Activated CD4-positive, CD25-positive, alpha-beta regulatory T cell (primary cell): ENCODE measurements at regions not wholly inside any gene's neighbourhood (a gene's known extent, or its start where the extent isn't known, plus 50 kb on each side); places are given as distances from the start of the nearest gene placed in this dataset.
"Not testable (repeated sequence)": the region's sequence is repeated elsewhere in the genome, so short reads cannot be mapped to it uniquely, and the experiment has no call there.

ENCODE experiments used
- DNase-seq, 4 experiments: peaks; one replicate each; lab custom pipeline; 2025; lab: John Stamatoyannopoulos, UW

DNA sequence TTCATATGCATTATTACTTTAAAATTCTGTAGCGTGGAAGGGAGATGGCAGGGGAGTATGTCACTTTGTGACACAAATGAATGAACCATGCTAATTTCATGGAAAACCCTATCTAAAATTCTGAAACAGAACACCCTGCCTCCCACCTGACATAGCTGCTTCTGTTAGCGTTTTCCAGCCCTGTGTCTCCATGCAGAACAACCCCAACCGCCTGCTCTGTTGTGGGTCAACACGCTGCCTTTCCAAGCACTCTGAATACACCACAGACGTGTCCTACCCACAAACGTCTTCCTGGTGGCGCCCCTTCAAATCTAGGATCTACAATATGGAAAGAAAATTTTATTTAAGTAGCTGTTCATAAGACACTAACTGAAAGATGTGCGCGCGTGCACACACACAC, 238.6 kb downstream of the TRIML1 start:
- no peak for DNase-seq

DNA sequence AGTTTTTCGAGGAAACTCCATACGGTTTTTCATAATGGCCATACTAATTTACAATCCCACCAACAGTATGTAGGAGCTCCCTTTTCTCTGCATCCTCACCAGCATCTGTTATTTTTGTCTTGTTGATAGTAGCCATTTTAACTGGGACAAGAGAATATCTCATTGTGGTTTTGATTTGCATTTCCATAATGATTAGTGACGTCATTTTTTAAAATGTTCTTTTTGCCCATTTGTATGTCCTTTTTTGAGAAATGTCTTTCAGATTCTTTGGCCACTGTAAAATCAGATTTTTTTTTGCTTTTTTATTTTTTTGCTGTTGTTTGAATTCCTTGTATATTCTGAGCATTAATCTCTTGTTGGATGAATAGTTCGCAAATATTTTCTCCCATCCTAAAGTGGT, 243.9 kb downstream of the TRIML1 start:
- no peak for DNase-seq

DNA sequence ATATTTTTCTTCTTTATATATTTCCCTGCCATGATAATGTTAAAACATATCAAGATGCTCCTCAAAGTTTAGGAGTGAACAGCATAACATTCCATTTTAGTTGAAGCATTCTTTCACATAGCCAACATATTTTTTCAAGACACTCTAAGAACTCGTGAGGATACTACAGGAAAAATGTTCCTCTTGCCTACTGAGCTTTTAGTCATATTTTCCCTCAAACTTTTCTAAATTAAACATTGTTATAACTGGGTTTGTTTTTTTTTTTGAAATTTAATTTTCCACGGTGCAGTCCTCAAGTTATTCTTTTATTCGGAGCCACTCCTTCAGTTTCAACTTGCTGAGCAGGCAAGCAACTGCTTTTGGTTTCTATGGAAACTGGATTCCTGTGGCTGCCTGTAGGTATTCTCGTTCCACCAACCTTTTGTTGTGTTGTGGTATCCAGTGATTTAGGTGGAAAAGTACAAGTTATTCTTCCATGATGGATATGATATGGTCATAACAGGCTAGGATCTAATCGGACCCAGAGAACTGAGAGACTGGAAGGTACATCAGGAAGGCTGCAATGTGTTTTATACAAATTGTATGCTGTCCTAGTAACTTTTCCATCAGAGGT, 248.0 kb downstream of the TRIML1 start:
- no peak for DNase-seq

DNA sequence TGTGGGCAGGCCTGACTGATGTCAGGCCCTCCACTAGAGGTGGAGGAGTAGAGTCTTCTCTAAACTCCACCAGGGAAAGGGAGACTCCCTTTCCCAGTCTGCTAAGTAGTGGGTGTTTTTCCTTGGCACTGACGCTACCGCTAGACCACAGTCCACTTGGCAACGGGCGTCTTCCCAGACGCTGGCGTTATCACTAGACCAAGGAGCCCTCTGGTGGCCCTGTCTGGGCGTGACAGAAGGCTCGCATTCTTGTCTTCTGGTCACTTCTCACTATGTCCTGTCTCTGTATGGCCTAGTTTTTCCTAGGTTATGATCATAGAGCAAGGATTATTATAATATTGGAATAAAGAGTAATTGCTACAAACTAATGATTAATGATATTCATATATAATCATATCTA, 252.1 kb downstream of the TRIML1 start:
- not testable (repeated sequence) for DNase-seq

DNA sequence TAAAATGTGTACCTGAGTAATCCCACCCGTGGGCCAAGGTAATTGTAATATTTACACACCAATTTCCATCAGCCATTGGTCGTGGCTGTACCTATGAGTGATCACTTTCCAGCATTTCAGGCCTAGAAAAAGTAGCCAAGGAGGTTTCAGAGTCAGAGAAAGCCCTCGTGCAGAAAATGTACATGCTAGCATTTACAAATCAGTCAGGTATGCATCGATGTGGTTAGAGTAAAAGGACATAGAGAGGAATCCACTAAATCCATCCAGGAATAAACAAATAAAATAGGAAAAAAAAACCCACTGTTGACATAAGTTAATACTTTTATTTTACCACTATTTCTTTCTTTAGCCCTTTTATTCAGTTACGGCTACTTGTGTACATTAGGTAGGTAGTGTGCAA, 256.8 kb downstream of the TRIML1 start:
- no peak for DNase-seq

DNA sequence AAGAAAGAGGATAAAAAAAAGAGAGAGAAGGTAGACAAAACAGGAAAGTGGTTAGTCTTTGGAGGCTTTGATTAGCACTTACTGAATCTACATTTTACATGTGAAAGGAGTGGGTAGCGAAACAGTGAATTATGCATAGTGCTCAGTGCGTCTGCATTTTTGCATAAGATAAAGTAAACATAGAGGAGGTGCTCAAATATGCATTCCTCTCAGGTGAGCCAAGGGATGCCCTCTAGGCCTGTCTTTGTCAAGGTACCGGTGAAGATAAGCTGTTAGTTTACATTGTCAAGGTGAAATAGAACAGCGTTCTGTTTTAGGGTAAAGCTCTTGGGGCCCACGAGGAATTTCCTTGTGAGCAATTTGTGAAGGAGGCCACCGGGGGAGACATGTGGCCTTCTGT, 260.6 kb downstream of the TRIML1 start:
- DNase-seq = no peak

DNA sequence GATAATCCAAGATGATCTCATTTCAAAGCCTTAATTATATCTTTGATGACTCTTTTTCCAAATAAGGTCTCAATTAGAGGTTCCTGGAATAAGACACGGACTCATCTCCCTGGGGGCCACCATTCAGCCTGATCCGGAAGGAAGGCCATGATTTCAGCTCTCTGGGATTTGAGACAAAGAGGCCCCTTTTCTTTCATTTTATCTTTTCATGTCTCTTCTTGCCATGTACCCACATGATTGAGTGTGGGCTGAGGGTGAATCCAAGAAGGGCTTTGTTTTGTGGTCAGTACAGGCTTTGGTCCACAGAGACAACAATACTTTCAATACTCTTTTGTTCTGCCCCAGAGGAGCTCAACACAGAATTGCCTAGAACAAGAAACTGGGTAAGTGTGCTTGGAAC, 261.2 kb downstream of the TRIML1 start:
- no peak for DNase-seq

DNA sequence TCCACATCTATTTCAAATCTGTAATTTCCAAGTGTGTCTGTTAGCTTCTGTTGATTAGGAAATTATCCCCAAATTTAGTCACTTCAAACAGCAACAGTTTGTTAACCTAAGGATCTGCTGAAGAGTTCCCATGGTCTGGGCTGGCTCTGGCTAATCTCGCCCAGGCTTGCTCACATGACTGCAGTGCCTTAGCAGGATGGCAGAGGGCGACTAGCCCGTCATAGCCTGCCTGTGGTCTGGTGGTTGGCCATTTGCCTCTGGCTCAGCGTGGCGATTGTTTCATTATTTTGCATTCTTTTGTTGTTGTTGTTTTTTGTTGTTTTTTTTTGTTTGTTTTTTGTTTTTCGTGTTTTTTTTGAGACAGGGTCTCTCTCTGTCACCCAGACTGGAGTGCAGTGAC, 264.0 kb downstream of the TRIML1 start:
- DNase-seq = no peak

DNA sequence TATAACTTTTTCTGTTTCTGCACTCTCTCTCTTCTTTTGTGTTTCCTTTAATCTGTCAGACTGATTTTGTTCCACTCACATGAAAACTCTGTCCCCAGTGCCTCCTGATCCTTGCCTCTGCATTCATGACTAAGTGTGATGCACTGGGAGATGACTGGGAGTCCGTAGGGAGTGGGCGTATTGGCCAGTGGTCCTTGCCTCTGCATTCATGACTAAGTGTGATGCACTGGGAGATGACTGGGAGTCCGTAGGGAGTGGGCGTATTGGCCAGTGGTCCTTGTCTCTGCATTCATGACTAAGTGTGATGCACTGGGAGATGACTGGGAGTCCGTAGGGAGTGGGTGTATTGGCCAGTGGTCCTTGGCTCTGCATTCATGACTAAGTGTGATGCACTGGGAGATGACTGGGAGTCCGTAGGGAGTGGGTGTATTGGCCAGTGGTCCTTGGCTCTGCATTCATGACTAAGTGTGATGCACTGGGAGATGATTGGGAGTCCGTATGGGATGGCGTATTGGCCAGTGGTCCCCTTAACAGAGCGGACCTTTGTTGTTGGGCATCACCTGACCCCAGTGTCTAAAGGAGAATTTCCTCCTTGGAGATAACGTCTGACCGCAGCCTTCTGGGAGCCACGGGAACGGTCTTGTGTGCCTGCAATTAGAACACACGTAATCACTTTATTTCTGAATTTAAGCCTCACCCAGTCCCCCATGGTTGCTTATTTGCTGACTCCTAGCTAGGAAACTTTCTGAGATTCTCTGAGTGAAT, 266.0 kb downstream of the TRIML1 start:
- not testable (repeated sequence) for DNase-seq

DNA sequence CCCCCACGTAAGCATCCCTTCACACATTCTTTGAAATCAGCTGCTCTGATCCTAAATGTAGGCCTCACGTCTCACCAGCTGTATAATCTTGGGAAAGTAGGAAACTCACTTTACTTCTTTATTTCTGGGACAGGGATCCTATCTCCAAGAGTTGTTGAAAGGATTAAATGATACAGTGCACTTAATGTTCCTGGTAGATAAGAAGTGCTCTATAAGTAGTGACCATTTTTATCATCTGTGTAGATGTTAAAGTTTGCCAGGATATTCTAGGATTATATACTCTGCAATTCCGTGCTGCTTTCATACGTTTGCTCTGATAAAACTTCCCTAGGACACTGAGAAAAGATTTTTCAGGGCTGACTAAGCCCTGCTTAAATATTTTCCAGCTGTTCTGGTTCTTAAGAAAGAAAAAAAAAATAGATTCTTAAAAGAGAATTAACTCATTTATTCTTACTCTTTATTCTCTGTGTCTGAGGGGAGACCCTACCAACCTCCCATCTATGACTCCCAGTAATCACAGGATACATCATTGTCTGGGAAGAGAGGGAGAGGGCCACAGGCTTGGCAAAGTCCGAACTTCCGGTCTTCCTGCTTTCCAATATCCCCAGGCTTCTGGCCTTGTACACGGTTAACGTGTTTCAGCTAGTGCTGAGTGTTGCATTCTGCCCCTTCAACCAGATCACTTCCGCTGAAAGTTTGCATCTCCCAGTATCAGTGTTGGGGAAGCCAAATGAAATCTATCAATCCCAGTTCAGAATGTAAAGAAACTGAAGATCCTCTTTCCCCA, 269.2 kb downstream of the TRIML1 start:
- no peak for DNase-seq

DNA sequence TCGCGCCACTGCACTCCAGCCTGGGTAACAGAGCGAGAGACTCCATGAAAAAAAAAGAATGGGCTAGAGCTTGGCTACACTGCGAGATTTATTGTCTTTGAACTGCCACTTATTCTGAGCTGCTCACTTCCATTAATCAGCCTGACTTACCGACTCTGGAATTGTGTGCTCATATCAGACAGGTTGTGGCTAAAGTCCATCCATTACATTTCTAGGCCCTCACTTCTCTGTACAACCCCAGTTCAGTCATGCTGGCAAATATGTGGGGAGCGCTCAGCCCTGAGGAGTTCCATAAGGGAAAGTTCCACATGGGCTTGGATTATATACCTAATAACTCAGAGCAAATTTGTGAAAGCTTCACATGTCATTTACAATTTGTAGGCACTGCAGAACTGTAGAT, 270.6 kb downstream of the TRIML1 start:
- no peak for DNase-seq

DNA sequence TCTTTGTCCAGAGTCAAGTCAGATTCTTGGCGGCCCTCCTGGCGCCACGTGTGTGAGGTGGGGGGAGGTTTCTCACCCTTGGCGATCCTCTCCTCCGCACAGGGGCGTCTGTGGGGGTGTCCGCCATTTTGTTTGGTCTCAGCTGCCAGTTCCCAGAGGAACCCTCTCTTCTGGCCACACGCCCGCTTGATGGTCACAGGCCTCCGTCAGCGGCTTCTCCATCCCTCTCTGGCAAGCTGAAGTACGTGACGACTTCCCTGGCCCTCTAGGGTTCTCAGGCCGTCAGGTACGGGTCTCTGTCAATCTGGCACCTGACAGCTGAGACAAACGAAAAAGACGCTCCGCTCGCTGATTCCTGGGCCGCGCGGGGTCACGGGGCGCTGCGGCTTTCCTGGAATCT, 272.6 kb downstream of the TRIML1 start:
- DNase-seq = no peak

DNA sequence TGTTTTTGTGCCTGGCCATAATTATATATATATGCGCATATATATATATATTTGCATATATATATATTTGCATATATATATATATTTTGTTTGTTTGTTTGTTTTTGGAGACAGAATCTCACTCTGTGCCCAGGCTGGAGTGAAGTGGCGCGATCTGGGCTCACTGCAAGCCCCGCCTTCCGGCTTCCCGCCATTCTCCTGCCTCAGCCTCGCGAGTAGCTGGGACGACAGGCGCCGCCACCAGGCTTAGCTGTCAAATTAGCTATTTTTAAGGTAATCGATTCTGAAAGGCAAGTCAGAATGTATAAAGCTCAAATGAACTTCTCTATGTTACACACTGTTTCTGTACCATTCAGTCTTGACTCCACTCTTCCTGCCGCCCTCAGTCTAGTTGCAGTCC, 273.3 kb downstream of the TRIML1 start:
- DNase-seq = no peak

DNA sequence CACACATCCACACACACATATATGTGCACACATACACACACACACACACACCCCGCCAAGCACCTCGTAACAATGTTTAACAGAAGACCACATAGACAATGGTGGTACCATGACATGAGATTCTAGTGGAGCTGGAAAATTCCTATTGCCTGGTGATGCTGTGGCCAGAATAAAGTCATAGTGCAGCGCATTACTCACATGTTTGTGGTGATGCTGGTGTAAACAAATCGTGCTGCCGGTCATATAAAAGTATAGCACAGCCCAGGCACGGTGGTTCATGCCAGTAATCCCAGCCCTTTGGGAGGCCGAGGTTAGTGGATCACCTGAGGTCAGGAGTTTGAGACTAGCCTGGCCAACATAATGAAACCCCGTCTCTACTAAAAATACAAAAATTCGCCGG, 275.2 kb downstream of the TRIML1 start:
- DNase-seq = no peak

DNA sequence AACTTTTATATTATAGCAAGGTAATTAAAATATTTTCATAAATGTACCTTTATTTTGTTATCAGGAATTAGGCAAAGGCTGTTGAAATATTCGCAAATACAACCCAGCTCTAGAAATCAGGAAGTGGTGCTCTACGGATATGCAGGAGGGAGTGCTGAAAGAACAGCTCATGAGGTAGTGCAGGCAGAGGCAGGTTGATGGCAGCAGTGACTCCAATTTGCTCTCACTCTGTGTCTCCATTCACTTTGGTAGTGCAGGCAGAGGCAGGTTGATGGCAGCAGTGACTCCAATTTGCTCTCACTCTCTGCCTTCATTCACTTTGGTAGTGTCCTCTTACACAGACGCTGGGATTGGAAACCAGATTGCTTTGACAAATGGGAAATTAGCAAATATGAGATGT, 277.9 kb downstream of the TRIML1 start:
- no peak for DNase-seq

DNA sequence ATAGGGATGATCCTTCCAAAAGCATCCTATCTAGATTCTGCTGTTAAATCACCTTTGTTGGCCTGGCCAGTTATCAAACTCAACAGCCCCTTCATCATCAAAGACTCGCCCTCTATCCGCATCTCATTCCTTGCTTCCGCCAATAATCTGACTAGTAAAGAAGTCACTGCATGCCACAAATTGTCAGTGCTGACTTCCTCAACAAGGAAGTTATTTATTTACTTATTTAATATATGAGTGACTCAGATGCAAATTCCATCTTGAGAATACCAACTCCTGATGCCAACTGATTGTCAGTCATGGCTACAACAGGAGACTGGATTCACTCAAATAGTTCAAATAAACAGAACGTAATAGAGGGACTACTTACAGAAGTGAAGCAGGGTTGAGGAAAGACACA, 283.8 kb downstream of the TRIML1 start:
- DNase-seq = no peak

DNA sequence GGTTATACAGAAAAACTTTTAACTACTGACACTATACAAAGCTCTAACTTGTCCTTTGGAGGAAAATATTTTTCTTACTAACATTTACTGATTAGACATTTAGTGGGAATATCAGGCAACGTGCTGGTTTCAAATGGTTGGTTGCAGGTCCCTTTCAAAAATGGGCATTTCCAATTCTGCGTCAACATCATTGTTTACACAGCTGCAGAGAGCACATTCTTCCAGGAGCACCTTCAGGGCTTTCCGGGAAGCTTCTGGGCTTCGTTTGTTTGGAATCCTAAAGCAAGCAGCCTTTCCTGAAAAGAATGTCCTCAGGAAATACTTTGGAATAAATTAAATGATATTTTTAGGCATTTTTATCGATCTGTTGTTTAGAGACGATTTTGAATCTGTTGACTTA, 289.7 kb downstream of the TRIML1 start:
- DNase-seq = no peak

DNA sequence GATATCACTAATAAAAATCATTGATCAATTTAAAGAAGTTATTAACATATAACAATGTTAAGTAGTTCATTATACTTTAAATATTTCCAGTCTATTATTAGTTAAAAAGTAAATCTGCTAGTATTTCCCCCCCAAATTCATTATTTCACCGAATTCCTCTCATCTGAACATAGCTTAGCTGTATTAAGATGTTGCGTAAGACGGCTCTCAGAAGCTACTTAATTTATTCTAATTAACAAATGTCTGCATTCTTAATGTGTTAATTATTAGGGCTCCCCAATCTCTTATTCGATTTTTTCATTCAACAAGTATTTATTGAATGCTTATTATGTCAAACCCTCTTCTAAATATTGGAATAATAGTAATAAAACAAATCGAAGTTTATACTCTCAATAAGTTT, 290.7 kb downstream of the TRIML1 start:
- no peak for DNase-seq

DNA sequence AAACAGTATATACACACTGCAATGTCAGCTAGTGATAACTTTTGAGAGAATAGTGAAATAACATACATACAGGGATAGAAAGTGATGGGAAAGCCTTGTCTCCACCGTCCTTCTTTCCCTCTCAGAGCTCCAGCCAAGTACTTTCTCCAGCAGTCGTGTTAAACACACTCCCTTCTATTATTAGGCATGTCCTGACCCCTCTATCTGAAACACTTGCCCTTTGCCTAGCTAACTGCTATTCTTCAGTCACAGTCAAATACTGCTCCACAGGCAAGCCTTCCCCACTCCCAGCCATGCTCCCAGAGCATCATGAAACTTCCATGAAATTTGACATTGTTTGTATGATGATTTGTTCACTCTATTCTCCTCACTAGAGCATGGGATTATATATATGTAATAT, 291.1 kb downstream of the TRIML1 start:
- no peak for DNase-seq

DNA sequence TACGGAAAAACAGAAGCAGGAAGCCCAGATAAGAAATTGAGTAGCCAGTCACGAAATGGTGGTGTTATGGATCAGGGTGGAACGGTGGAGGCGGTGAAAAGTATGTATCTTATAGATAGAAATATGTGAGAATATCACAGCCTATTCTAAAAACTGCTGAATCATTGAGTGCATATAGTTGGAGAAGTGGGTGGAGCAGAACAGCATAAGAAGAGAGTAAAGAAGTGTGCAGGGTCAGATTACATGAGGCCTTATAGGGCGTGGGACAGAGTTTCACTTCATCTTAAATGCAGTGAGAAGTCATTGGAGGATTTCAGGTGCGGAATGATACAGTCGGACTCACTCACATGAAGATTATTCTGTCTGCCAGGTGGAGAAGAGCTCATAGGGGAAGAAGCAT, 293.1 kb downstream of the TRIML1 start:
- no peak for DNase-seq

DNA sequence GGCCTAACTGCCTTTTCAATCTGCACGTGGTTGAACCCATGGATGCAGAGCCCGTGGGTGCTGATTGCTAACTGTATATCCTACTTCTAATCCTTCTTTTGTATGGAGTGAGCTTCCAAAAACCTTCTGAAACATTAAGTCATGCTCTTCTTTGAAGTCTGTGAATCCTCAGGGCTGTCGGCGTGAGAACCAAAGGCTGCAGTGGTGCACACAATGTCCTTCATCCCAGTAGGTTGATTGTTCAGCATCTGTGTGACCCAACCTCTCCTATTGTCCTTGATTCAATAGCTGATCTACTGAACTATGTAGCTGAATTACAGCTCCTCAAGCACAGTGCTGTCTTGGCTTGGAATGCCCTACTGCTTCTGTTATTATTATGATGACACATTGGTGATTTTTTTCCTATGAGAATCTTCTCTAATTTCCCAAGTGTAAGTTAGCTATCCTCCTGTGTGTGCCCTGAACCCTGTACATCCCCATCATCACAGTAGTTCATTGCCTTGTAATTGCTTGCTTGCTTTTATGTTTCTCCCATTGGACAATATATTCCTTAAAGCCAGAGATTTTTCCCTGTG, 294.6 kb downstream of the TRIML1 start:
- no peak for DNase-seq

DNA sequence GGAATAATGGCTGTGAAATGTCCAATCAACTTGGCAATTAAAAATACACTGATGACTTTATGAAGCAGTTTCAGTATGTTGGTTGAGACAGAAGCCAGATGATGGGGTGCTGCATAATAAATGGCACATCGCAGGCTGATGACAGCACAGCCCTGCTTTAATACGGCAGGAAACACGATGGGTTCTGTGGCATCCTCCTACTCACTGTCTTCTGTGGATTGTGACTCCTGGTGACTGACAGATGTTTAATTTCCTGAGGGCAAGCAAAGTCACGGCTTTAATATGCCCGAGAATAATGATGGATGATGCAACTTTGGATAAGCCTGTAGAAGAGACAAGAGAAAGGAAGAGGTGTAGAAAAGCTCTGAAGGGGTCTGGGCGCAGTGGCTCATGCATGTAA, 295.4 kb downstream of the TRIML1 start:
- DNase-seq = no peak

DNA sequence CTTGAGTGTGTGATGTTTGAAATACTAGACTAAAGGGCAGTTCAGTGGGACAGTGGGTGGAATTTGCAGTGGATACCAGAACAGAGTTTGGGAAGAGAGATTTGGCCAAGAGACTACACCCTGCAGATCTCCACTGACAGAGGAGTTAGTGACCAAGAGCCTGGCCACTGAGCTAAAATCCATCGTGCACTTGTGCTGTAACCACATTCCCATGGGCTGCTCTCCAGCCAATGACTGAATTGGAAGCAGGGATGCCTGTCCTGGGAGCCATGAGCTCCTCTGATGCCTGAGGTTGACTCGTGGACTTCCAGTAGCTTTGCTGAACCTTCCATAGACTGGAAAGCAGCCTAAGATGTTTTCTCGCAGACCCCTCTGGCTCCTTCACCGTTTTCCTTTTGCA, 296.1 kb downstream of the TRIML1 start:
- no peak for DNase-seq
